ENCODE measurements at regions not wholly inside any gene's neighbourhood (a gene's known extent, or its start where the extent isn't known, plus 50 kb on each side); places are given as distances from the start of the nearest gene placed in this dataset.

DNA sequence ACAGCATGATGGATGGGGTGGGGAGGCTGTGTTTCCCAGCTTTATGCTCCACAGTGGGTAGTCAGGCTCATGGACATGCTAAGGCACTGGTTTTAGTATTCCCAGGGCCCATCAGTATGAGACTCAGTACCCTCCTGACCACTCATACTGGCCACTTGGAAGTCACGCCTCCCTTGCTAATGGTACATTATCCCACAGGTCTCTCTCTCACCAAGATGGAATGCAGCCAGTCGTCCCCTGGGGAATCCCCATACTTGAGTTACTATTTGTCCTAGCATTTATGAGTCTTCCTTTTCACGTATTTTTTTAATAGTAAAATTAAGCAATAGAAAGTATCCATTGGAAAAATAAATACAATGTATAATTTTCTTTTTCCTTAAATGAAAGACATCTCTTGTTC, 80.6 kb upstream of the TBX20 start:
- no peak for TF ChIP-seq EZH2 (IDR thresholded peaks at IDR 0.05; ENCODE audit: low read length, missing control alignments)
- TF ChIP-seq, protein P1, sequence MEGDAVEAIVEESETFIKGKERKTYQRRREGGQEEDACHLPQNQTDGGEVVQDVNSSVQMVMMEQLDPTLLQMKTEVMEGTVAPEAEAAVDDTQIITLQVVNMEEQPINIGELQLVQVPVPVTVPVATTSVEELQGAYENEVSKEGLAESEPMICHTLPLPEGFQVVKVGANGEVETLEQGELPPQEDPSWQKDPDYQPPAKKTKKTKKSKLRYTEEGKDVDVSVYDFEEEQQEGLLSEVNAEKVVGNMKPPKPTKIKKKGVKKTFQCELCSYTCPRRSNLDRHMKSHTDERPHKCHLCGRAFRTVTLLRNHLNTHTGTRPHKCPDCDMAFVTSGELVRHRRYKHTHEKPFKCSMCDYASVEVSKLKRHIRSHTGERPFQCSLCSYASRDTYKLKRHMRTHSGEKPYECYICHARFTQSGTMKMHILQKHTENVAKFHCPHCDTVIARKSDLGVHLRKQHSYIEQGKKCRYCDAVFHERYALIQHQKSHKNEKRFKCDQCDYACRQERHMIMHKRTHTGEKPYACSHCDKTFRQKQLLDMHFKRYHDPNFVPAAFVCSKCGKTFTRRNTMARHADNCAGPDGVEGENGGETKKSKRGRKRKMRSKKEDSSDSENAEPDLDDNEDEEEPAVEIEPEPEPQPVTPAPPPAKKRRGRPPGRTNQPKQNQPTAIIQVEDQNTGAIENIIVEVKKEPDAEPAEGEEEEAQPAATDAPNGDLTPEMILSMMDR (conservative IDR thresholded peaks at IDR 0.05 in 1 of 2, IDR thresholded peaks at IDR 0.05 in 1 of 2; ENCODE audit: low read depth in 1 of 2, low read length in 2 of 2): no peak
- H3K9me3 ChIP-seq (ENCODE audit: control insufficient read depth, insufficient read depth, low read depth, low read length): no peaks in the 10 kb centered on the region
- no peak for DNase-seq (ENCODE audit: low read depth in 2 of 2)
- H4K20me1 ChIP-seq (ENCODE audit: control insufficient read depth, extremely low read depth, insufficient read depth, low read length): no peaks in the 10 kb centered on the region
- no peak overlapping the region for H3K27ac ChIP-seq (ENCODE audit: insufficient read depth, low read length)
- H3K36me3 ChIP-seq (ENCODE audit: control insufficient read depth, insufficient read depth, low read length): no peaks in the 10 kb centered on the region
- H3K4me1 ChIP-seq (ENCODE audit: control insufficient read depth, extremely low read depth, insufficient read depth, low read length): no peaks in the 10 kb centered on the region
- no peaks in the 10 kb centered on the region for H3K27me3 ChIP-seq (ENCODE audit: control insufficient read depth, insufficient read depth, low read length)
- no peak overlapping the region for H3K4me3 ChIP-seq (replicated peaks in 1 of 4; ENCODE audit: control extremely low read depth in 1 of 4, insufficient read depth in 1 of 4, low read depth in 3 of 4, low read length in 4 of 4)
- H2AFZ ChIP-seq (ENCODE audit: low read length): no peak overlapping the region
- no peak overlapping the region for H3K9ac ChIP-seq (ENCODE audit: insufficient read depth, low read length)
- H3K79me2 ChIP-seq (ENCODE audit: control insufficient read depth, insufficient read depth, low read length): no peaks in the 10 kb centered on the region
- H3K4me2 ChIP-seq (ENCODE audit: extremely low read depth, insufficient read depth, low read length): no peak overlapping the region

DNA sequence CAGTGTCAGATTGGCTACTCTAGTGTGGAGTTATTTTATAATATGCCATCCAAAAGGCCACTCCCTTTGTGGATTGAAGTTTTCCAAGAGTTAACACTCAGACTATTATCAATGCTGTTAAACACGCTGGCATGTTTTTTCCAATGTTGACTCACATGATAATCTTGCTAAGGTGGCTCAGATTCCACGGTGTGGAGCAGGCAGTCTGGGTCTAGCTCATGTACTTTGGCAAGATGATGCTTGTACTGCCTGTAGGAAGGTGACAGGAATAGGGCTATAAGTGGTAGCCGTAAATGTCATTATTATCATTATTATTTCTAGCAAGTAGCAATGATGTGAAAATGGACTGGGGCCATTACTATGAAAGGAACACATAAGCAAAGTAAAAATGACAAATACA, 79.4 kb upstream of the TBX20 start:
- no peak for DNase-seq (ENCODE audit: low read depth in 2 of 2)
- Histone ChIP-seq H3K4me3 (replicated peaks in 1 of 4; ENCODE audit: control extremely low read depth in 1 of 4, insufficient read depth in 1 of 4, low read depth in 3 of 4, low read length in 4 of 4) (no peak overlapping the region), H2AFZ (ENCODE audit: low read length) (no peak overlapping the region), H3K27ac (ENCODE audit: insufficient read depth, low read length) (no peak overlapping the region), H3K4me2 (ENCODE audit: extremely low read depth, insufficient read depth, low read length) (no peak overlapping the region), H3K4me1 (ENCODE audit: control insufficient read depth, extremely low read depth, insufficient read depth, low read length) (no peaks in the 10 kb centered on the region), H3K79me2 (ENCODE audit: control insufficient read depth, insufficient read depth, low read length) (no peaks in the 10 kb centered on the region), H3K9ac (ENCODE audit: insufficient read depth, low read length) (no peak overlapping the region), H4K20me1 (ENCODE audit: control insufficient read depth, extremely low read depth, insufficient read depth, low read length) (no peaks in the 10 kb centered on the region), H3K36me3 (ENCODE audit: control insufficient read depth, insufficient read depth, low read length) (no peaks in the 10 kb centered on the region), H3K9me3 (ENCODE audit: control insufficient read depth, insufficient read depth, low read depth, low read length) (no peaks in the 10 kb centered on the region), H3K27me3 (ENCODE audit: control insufficient read depth, insufficient read depth, low read length) (no peaks in the 10 kb centered on the region)
- TF ChIP-seq, protein P1 (conservative IDR thresholded peaks at IDR 0.05 in 1 of 2, IDR thresholded peaks at IDR 0.05 in 1 of 2; ENCODE audit: low read depth in 1 of 2, low read length in 2 of 2): no peak
- TF ChIP-seq EZH2 (IDR thresholded peaks at IDR 0.05; ENCODE audit: low read length, missing control alignments): no peak

DNA sequence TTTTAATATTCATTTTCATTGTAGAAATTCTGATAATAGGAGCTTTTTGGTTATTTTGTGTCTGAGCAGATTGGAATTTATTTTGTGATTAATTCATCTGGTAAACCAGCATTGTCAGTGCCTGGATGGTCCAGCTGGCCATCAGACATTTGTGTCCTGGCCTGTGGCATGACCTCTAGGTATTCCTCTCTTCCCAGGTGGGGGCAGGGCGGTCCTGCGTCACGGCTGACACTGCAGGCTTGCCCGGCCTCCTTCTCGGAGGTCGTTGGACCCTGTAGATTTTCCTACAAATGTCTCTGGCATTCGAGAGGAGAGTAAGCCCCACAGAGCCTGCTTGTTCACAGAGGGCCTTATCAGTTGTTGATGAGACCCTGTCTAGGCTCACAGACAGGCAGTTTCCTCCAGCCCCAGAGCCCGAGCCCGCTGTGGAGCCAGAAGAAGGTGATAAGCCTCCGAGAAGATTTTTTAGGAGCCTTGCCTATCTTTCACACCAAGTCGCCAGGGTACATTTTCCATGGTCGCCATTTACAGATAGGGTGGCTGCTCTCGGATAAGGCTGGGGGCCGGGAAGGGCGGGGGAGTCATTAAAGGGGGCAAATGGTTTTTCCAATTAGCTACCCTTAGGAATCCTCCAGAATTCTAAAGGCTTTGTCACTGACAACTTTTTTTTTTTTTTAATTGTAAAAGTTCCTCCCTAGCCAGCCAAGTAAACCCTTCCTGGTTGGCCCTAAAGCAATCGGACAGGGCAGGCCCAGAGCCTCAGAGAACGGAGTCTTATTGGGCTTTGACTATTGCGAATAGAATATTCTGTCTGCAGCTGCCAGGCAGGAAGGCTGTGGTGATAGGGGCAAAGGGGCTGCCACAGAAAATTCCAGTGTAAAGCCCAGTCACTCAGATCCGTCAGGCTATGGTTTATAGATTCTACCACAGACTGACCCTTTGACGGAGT, 78.1 kb upstream of the TBX20 start:
- H3K36me3 ChIP-seq (ENCODE audit: control insufficient read depth, insufficient read depth, low read length): no peaks in the 10 kb centered on the region
- no peaks in the 10 kb centered on the region for H3K9me3 ChIP-seq (ENCODE audit: control insufficient read depth, insufficient read depth, low read depth, low read length)
- H3K27ac ChIP-seq (ENCODE audit: insufficient read depth, low read length): no peak overlapping the region
- H3K9ac ChIP-seq (ENCODE audit: insufficient read depth, low read length): no peak overlapping the region
- TF ChIP-seq EZH2 (IDR thresholded peaks at IDR 0.05; ENCODE audit: low read length, missing control alignments): no peak
- TF ChIP-seq, protein P1 (conservative IDR thresholded peaks at IDR 0.05 in 1 of 2, IDR thresholded peaks at IDR 0.05 in 1 of 2; ENCODE audit: low read depth in 1 of 2, low read length in 2 of 2): no peak
- H3K79me2 ChIP-seq (ENCODE audit: control insufficient read depth, insufficient read depth, low read length): no peaks in the 10 kb centered on the region
- DNase-seq (ENCODE audit: low read depth in 2 of 2): no peak
- no peaks in the 10 kb centered on the region for H3K4me1 ChIP-seq (ENCODE audit: control insufficient read depth, extremely low read depth, insufficient read depth, low read length)
- H3K4me3 ChIP-seq (replicated peaks in 1 of 4; ENCODE audit: control extremely low read depth in 1 of 4, insufficient read depth in 1 of 4, low read depth in 3 of 4, low read length in 4 of 4): no peak overlapping the region
- no peak overlapping the region for H2AFZ ChIP-seq (ENCODE audit: low read length)
- no peaks in the 10 kb centered on the region for H3K27me3 ChIP-seq (ENCODE audit: control insufficient read depth, insufficient read depth, low read length)
- H3K4me2 ChIP-seq (ENCODE audit: extremely low read depth, insufficient read depth, low read length): no peak overlapping the region
- no peaks in the 10 kb centered on the region for H4K20me1 ChIP-seq (ENCODE audit: control insufficient read depth, extremely low read depth, insufficient read depth, low read length)
